HG03565 (cell line): ENCODE measurements at regions not wholly inside any gene's neighbourhood (a gene's known extent, or its start where the extent isn't known, plus 50 kb on each side); places are given as distances from the start of the nearest gene placed in this dataset.

Experiments
- ATAC-seq: cut with Tn5 transposase; IDR thresholded peaks from one replicate; pipeline ENCODE4 v1.9.1; 2021; ENCODE audit warnings: mild to moderate bottlenecking, moderate library complexity; ENCODE audit not compliant: unreplicated experiment

DNA sequence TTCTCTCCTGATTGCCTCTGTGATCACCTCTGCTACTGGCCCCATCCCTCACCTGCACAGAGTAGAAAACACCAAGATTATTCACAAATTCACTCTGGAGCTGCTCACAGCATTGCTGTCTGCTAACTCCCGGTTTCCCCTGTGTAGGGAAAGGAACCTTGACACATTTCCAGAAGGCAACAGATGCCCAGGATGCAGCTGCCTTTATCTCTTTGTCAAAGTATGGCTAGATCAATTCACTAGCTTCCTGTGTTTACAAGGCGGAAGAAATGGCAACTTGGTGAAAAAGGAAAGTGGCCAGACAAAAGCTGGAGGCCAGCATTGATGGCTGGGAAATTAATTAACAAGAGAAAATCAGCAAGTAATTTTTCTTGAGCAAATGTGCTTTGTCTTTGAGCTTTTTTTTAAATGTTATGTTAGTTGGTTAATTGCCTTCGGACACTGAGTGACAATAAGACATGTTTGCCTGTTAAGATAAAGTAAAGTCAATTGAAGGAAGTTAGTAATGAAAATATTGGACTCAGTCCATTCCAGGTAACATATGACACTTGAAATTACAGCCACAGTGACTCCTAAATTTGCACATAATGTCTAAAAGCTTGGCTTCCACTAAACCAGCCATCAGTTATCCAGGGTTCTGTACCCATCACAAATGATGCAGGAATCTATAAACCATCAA, 394.6 kb upstream of the IL12A start:
- no peak for ATAC-seq

DNA sequence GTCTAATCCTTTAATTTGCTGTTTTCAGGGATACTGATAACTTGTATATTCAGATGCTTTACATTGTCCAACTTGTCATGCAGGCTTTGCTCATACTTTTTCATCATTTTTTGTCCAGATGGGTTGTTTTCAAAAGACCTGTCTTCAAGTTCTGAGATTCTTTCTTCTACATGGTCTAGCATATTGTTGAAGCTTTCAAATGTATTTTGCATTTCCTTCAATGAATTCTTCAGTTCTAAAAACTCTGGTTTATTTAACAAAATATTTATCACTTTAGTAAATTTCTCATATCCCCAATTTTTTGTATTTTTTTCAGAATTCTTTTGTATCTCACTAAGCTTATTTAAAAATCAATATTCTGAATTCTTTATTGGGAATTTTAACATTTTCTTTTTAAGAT, 388.3 kb upstream of the IL12A start:
- no peak for ATAC-seq

DNA sequence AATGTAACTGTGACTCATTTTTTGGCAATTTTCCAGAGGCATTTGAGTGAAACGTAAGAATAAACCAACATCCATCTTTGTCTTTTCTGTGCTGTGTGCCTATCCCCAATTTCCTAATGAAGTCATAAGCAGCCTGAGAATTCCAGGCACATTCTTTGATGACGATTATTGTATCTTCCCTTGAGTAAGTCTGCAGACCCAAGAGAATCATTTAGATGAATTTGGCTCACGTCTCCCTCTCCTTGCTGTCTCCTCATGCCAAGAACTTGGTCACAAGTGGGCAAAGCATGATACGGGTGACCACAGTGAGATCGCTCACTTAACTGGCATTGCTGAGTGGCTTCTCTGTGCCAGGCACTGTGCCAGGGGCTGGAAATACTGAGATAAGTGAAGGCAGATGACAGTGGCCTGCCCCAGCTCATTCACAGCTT, 384.5 kb upstream of the IL12A start:
- ATAC-seq = no peak

GRCh38 chr3:159605101-159605500, 383.5 kb upstream of the IL12A start:
- no peak for ATAC-seq

- no peak for ATAC-seq
Measured at GRCh38 chr3:159605776-159606175, 382.9 kb upstream of the IL12A start.

- ATAC-seq = no peak
Measured at GRCh38 chr3:159607856-159608255, 380.8 kb upstream of the IL12A start.

DNA sequence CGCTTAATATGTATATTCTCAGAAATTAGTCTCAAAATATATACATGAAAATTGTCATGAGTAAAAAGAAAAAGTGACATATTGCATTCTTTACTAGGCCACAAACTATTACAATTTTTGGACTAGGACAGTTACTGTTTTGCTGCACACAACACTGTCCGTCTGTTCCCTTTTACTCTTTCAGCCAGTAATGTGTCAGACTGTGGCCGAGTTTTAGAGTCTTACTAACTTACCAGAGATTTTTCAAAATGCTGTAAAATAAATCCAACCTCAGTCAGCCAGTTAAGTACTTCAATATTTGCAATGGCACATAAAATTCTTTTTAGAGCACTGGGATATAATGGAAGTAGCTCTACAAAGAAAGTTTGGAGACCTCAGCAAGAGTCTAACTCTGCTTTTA, 380.3 kb upstream of the IL12A start:
- no peak for ATAC-seq

DNA sequence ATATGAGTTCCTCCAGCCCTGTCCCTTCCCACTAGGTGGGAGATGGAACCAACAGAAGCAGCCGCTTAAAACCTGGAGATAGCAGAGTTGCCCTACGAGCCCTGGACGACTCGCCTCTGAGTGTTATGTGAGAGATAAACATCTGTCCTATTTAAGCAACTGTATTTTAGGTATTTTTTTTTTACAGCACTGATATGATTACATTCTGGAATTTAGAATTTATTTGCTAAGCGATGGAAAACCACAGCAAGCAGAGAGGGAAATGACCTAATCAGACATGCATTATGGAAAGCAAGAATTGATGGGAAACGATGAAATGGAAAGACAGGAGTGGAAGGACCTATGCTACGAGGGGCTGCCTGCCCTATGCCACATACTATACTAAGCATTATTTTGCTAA, 379.0 kb upstream of the IL12A start:
- no peak for ATAC-seq

DNA sequence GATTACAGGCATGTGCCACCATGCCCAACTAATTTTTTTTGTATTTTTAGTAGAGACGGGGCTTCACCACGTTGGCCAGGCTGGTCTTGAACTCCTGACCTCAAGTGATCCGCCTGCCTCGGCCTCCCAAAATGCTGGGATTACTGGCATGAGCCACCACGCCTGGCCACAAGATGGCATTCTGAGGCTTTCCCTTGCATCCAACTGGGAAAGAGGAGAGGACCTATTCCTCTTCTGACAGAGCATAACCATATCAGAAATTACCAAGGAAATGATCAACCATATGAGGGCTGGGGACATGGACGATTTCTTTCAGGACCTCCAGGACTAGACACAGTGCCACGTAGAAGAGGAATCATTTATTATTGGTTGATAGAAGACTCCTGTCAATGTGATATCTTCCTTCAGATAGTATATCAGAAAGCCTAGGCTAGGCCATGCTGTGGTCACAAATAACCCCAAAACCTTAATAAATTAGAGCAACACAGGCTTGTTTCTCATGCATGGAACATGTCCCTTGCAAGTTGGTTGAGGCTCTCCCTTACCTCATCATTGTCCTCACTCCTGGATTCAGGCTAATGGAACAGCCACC, 372.3 kb upstream of the IL12A start:
- ATAC-seq = no peak

- ATAC-seq = no peak
Measured at GRCh38 chr3:159619341-159619885, 369.2 kb upstream of the IL12A start.

GRCh38 chr3:159620281-159620680, 368.4 kb upstream of the IL12A start:
- no peak for ATAC-seq

DNA sequence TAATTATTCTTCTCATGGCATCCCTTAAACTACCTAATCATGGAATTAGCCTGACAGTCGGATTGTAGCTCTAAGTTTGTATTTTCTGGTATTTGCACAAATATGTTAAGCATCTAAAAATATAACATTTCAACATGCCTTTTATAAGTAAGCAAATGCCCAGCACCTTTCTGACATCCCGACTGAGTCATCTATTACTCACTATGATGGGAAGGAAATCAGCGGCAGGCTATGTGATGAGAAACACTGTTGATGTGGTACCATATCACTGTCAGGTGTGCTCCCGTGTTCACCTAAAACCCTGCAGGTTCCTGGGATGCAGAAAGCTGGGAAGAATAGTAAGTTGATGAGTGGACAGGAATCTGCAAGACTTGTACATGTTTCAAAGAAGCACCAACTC, 367.8 kb upstream of the IL12A start:
- ATAC-seq = no peak

- ATAC-seq = no peak
Measured at GRCh38 chr3:159624616-159625015, 364.0 kb upstream of the IL12A start.

DNA sequence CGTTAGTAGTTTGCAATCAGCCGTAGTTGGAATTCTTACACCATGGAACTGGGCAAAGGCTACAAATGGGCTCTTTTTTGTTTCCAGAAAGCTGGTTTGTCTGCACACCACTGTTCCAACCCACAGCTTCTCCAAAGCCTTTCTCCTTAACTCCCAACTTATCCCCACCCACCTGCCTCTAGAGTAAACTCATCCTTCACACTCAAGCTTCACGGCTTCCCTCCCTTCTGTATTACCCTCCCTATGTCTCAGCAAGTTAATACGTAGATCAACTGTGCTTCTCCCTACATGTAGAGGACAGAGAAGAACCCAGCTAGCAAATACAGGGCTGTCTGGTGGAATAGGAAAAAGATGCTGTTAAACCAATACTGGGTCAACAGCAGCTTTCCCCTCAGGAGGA, 363.0 kb upstream of the IL12A start:
- ATAC-seq = no peak

GRCh38 chr3:159626598-159626997, 362.0 kb upstream of the IL12A start:
- no peak for ATAC-seq

- no peak for ATAC-seq
Measured at GRCh38 chr3:159627229-159627628, 361.4 kb upstream of the IL12A start.

GRCh38 chr3:159627634-159628033, 361.0 kb upstream of the IL12A start:
- ATAC-seq = no peak

DNA sequence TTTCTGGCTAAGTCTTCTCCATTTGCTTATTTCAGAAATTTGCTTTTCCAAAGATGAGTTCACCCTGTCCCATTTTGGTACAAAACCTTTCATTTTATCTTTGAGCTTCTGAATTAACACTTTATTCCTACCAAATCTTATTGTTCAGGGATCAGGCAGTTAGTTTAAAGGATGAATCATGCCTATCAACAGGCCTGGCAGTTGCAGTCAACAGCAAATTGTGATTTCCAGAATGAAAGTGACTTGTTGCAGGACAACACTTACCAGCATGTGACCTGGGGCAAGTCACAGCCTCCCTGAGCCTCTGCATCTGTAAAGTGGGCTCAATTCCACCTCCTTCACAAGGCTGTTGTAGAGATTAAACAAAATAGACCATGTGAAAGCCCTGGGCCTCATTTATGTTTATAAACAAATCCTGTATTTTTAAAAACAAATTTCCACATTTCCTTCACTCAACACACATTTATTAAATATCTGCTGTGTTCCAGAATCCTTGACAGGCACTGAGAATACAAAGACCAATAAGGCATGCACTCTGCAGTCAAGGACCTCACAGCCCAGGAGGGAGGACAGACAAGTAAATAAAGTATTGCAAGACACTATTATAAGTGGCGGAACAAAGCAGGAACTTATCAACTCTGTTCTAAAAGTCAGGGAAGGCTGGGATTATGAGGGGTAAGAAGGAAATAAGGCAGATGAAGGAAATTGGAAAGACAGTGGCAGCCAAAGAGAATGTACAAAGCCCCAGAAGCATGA, 359.1 kb upstream of the IL12A start:
- ATAC-seq = no peak

DNA sequence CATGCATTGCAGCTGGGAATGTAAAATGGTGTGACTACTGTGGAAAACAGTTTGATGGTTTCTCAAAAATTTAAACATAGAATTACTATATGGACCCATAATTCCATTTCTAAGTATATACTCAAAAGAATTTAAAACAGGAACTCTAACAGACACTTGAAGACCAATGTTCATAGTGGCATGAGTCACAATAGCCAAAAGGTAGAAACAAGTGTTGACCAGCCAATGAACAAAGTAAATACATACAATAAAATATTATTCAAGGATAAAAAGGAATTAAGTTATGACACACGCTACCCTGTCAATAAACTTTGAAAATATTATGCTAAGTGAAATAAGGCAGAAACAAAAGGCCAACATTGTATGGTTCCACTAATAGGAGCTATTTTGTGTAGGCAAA, 357.4 kb upstream of the IL12A start:
- no peak for ATAC-seq

GRCh38 chr3:159632128-159632527, 356.5 kb upstream of the IL12A start:
- ATAC-seq = no peak

- ATAC-seq = no peak
Measured at GRCh38 chr3:159632851-159633250, 355.8 kb upstream of the IL12A start.

DNA sequence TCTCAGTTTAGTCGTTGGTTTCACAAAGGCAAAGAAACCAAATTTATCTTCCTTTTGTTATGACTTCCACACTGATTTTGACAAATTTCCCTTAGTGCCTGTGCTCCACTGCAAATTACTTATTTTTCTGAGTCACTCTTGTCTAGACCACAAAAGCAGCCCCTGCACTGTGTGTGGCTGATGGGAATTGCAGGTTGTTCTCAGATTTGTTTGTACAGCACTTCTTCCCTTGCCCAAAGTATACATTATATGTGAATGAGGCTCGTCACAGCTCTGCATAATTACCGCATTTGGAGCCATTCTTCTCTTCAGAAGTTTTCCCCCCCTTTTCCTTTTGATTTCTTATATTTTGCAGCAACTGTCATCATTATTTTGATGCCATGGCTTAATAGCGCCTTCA, 354.2 kb upstream of the IL12A start:
- ATAC-seq = no peak
